HG03159 (cell line): ENCODE measurements at regions not wholly inside any gene's neighbourhood (a gene's known extent, or its start where the extent isn't known, plus 50 kb on each side); places are given as distances from the start of the nearest gene placed in this dataset.
"Not testable (repeated sequence)": the region's sequence is repeated elsewhere in the genome, so short reads cannot be mapped to it uniquely, and the experiment has no call there.

ENCODE experiments used
- ATAC-seq: cut with Tn5 transposase; IDR thresholded peaks from one replicate; pipeline ENCODE4 v1.9.1; 2021; ENCODE audit warnings: mild to moderate bottlenecking, moderate library complexity; ENCODE audit not compliant: unreplicated experiment

DNA sequence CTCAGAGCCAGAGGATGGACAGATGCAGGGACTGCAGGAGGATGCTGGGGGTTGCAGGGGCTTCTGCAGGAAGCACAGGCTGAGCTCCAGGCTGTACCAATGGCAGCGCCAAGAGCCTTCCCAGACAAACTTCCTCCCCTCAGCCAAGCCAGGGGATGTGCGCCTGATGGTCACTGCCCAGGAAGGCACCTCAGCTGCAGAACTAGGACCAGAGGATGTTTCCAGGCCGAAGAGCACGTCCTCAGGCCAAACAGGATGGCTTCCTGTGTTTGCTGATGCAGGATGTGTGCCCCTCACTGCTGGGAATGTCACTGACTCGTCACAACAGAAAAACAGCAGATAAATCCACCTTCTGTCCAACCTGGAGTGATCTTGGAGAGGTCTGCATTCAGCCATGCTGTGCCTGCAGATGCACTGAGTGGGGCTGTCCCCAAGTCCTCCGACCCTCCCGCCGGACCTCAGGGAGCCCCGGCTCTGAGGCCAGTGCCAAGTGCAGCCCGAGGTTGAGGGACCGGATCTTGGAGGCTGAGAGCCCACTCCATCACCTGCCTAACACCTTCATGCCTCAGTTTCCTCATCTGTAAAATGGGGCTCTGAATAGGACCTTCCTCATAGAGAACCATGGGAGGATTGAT lies 152.5 kb upstream of the CHST15 start:
- ATAC-seq, result no peak

DNA sequence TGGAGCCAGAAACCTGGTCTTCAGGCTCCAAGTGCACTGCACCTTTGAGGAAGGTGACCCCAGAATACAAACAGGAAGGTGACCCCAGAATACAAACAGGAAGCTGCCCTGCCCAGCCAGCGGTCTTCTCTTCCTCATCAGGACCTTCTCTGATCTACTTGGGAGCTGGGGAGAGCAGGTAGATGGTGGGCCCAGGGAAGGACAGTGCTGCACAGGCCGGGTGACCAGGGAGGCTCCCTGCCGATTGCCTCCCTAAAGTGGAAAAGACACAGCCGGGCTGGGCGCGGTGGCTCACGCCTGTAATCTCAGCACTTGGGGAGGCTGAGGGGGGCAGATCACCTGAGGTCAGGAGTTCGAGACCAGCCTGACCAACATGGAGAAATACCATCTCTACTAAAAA lies 151.8 kb upstream of the CHST15 start:
- ATAC-seq, result no peak

DNA sequence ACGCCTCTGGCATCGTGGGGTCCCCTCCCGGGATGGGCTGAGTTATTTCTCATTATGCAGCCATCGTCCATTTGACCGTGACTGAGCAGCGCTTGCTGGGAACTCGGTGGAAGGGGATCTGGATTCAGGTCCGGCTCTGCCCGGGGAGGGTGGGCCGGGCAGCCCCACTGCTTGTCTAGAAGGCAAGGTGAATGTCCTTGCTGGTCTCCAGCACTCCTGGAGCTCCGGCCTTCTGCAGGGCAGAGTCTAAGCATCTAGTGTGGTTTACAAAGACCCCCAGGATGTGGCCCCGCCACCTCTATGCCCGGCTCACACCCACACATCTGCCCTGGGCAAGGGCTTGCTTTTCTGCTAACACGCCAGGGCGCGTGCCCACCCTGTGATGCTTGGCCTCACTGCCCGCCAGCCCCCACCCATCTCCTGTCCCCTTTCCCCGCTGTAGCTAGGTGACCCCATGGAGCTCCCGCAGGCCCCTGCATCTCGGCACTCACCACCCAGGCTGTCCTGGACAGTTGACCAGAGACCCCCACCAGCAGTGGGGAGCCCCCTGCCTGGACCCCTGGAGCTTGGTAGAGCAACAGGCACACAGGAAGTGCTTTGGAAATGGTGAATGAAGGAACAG lies 151.0 kb upstream of the CHST15 start:
- no peak for ATAC-seq

DNA sequence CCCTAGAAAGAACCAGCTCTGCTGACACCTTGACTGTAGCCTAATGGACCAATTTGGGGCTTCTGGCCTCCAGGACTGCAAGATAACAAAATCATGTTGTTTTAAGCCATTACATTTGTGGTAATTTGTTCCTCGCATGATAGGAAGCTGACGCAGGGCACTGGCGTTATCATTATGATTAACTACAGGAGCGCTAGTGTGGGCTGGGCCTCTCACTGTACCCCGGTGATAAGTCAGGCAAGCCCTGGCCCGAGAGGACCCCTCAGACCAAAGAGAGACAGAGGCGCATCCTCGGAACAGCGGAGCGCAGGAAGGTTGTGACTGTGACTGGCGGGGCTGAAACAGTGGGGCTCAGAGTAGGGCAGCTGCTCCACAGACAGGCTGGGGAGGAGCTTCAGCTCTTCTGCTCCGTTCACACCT lies 150.3 kb upstream of the CHST15 start:
- no peak for ATAC-seq

DNA sequence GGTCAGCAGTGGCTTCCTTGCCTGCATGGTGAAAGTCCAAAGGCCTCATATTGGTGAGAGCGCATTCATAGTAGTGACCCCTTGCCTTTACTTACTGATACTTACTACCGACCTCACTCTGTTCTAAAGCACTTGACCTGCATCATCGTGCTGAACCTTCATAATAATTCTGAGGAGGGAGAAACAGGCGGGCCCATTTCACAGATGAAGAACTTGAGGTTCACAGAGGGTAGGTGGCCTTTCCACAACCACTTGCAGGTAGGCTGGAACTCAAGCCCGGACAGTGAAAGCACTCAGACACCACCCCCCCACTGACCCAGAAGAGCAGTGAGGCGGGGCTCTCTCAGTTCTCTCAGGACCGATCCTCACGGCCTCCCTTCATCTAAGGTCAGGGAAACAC lies 149.4 kb upstream of the CHST15 start:
- ATAC-seq, result no peak

DNA sequence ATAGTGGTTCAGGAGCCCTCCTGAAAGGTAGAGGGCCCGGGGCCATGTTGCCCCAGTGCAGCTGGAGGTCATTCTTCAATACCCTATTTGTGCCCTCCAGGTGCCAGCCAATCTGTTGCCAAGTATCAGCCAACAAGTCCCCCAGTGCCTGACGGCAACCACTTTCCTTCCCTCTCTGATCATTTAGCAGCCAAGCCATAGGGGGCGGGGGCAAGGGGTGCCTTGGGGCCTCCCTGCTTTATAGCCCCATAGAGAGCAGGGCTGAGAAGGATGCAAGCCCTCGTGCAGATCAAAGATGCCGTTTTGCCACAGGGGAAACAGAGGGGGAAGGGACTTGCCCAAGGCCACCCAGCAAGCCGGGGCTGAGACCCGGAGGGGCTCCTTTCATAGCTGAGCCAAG lies 149.0 kb upstream of the CHST15 start:
- no peak for ATAC-seq

DNA sequence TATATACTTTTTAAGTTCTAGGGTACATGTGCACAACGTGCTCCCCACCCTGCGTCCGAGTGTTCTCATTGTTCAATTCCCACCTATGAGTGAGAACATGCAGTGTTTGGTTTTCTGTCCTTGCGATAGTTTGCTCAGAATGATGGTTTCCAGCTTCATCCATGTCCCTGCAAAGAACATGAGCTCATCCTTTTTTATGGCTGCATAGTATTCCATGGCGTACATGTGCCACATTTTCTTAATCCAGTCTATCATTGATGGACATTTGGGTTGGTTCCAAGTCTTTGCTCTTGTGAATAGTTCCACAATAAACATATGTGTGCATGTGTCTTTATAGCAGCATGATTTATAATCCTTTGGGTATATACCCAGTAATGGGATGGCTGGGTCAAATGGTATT lies 148.1 kb upstream of the CHST15 start:
- not testable (repeated sequence) for ATAC-seq

DNA sequence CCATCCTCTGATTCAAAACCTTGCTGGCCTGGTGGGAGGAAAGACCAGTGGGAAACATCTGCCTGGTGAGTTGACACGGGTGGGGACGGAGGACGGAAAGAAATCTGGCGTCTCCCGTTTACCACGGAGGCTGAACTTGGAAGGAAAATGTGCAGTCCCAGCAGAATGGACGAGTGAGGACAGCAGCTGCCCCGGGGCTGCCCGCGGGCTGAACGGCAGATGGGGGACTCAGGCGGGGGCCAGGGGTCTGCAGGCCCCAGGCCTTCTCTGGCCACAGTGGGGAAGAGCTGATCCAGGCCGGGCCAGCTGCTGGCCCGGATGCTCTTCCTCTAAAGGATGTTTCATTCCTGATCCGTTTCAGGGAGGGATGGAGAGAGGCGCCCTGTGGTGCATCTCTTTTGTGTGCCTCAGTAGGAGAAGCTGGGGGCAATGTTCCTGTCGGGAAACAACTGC lies 147.5 kb upstream of the CHST15 start:
- ATAC-seq, result no peak

DNA sequence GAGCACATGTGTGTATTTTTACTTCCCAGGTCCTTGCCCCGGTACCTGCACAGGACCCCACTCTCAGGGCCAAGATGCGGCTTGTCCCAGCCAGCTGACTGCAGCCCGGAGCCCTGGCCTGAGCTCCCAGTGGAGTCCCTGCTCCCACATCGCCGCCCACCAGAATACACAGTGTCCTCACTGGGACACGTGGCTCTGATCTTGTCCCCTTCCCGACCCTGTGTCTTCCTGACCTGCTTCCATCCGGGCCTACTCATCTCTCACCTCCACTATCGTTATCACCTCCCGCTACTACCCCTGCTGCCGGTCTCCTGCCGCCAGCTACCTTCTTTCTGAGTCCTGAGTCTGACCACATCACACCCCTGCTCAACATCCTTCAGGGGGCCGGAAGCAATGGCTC lies 146.3 kb upstream of the CHST15 start:
- ATAC-seq, result no peak

DNA sequence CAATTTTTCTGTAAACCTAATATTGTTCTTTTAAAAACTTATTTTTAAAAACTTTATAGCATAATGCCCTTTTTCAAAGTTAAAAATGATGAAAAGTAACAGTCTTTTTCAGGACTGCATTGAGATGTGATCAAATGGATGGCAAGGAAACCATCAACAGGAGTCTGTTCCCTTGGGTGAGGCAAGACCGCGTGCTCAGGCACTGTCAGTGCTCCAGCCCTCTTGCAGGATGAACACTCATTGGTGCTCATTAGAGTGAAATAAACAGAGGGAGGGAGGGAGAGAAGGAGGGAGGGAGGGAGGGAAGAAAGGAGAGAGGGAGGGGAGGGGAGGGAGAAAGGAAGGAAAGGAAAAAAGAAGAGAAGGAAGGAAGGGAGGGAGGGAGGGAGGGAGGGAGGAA lies 145.7 kb upstream of the CHST15 start:
- ATAC-seq, result no peak

DNA sequence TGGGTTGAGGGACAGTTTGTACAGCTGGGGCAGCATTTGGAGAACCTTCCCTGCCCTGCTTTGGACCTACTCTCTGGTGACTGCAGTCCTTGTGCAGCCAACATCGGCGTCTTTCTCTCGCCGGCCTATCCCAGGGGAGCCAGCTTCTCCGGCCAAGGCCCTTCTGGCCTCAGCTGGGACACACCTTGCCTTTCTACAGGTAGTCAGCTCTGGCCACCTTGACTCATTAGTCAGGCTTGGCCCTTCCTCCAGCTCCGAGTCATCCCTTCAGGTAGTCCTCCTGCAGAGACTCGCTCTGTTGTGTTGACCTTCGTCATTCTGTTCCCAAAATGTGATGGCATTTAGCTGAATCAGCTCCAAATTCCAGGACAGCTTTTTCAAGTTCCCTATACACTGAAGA lies 145.0 kb upstream of the CHST15 start:
- ATAC-seq, result no peak

DNA sequence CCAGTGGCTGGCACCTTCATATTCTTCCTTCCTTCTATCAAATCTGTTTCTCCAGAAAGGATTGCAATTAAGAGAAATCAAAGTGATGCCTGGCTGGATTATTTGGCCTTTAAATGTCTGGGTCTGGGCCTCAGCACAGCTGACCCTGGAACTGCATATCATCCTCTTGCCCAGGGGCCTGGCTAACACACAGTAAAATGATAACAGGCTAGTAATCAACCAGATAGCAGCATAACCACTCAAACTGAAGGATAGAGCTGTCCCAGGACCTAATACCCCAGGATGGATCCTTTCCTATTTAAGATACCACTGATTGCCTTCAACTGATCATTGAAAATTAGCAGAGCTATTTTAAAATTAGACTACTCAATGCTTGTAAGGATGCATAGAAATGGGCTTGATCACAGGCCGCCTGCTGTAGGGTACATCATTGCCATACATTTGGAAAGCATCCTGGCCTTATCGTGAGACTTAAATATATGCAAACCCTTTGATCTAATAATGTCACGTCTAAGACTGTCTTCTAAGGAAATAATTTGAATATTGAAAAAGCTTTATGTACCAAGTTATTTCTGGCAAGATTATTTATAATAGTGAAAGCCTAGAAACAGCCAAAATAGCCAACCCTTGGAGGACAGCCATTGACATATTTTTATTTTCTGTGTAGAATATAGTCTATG lies 144.0 kb upstream of the CHST15 start:
- no peak for ATAC-seq

DNA sequence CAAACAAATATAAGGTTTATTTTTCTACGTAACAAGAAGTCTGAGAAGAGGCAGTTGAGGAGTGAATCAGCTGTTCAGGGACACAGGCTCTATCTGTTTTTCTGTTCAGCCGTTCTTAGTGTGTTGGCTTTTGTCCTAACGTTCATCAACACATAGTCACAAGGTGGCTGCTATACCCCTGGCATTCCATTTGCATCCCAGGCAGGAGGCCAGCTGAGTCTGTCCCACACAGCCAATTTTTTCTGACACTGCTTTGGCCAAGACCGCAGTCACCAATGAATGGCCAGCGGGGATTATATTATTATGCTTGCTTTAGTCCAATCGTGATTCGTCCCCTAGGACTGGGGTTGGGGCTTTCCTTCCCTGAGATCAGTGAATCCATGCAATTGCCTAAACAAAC lies 143.4 kb upstream of the CHST15 start:
- no peak for ATAC-seq

DNA sequence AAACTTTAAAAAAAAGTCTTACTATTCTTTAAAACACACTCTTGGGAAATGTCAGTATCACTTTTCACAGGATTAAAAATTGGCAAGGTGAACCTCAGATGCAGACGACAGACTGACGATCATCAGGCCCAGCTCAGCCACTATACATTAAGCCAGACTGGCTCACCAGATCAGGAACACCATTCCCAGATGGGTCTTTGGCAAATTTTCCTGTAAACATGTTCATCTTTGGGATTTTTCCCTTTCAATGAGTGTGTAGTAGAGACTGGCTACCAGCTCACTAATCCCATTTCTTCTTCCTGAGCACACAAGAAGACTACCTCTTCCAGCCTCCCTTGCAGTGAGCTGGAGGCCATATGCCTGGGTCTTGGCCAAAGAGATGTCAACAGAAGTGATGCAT lies 142.7 kb upstream of the CHST15 start:
- no peak for ATAC-seq

DNA sequence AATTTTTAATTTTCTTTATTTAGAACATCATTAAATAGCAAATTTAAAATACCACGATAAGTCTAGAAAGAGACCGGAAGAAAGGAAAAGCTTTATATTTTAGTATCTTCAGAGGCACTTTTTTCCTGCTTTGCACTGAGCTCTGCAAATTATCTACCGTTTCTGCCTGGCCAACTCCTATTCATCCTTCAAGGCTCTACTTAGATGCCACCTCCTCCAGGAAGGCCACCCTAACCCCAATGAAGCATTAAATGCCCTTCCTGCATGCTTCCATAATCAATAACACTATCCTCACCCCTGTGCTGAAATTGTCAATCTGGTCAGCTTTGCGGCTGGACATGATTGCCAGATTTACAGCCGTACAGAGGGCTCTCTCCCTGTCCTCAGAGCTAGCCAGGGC lies 141.8 kb upstream of the CHST15 start:
- ATAC-seq, result no peak

DNA sequence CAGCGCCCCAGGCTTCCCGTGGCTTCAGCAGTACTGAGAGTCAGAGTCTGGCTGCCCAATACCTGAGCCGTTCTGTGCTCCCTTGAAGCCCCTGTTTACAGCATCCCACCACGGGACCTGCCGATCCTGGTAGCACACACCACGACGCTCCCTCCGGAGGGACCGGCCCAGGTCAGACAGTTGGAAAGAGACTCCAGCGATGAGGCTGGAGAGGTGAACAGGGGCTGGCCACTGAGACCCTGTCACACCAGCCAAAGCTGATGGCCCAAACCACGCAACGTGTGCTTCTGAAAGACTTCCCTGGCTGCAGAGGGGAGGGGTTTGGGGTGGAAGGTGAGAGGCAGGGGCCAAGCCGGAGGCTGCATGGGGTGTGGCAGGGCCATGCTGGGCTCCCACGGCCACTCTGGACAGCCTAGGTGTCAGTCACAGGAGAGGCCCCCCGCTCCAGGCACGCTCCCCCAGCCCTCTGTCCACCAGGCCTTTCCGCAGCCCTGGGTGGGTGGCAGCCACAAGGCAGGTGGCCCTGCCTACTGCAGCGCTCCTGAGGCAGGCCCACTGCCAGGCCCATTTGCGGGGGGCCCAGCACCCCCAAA lies 140.2 kb upstream of the CHST15 start:
- ATAC-seq, result no peak

DNA sequence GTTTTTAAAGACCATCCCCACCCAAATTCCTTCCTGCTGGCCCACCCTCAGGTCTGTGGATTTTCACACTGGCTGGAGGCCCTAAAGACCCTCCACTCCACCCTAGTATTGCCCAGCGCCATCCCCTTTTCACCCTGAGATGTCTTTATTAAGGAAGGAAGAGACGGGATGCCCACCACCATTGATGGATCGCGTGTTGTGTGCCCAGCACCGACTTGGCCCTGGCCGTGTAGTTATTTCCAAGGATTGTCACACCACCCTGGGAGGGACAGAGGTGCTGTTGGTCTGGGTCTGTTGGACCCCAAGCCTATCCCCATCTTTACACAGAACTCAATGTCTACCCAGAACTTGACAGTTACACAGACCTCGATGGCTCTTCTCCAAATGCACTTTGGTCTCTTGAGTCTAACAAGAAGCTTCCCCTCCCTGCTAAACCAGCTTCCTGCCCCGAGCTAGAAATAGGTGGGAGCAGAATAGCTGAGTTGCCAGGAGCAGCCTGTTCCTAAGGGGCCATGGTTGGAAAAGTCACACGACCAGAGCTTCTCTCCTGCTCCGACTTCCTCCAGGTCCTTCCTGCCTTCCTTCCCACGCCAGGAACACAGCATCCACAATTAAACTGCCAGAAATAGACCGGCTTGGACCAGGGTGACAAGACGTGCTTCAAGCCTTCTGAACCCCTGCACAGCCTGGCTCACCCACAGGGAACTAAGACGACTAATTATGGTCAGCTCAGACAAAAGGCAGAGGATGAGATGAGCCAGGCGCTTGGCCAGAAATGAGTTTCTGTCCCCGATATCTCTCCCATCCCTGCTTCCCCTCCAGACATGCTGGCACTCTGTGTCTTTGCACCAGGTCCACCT lies 139.5 kb upstream of the CHST15 start:
- no peak for ATAC-seq

DNA sequence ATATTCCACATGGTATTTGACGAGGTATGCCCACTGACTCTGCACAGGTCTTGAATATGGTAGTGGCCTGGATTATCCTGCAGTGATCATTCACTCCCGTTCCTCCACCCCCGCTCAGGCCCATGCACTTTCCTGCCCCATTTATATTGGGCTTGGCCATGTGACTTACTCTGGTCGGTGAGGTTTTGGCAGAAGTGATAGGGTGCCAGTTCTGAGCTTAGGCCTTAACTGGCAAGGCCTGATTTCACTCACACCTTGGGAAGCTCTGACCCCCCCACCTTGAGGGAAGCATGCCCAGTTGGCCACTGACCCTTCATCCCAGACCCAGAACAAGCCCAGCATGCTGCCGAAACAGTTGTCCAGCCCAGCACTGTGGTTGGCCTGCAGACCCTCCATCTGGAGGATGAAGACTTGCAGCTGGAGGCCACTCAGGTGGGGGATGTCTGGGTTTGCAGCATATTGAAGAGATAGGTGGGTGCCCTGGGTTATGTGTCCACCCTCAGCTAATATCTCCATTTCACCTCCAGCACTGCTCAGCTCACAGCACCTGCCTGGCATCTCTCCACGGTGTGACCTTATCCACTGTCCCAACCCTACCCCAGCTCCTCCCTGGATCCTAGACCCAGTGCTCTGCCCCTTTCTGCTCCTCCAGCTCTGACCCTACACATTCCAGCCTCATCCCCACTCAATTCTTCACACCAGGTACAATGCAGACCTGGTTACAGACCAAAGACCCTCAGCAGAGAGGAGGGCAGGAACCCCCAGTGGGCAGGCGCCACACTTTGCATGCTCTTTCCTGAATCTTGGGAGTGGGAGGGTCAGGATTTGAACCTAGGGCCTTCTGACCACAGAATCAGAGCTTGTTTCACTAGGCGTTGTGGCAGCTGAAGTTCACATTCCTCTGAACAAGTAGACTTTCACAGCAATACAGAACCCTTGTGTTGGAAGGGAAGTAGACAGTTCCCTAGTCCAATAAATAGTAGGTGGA lies 138.1 kb upstream of the CHST15 start:
- ATAC-seq, result no peak

DNA sequence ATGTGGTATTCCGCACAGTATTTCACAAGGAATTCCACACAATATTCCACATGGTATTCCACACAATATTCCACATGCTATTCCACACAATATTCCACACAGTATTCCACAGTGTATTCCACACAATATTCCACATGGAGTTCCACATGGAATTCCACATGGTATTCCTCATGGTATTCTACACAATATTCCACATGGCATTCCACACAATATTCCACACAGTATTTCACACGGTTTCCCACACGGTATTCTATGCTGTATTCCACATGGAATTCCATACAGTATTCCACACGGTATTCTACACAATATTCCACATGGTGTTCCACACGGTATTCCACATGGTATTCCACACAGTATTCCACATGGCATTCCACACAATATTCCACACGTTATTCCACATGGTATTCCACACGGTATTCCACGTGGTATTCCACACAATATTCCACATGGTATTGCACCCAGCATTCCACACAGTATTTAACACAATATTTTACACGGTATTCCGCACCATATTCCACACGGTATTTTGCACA lies 137.3 kb upstream of the CHST15 start:
- no peak for ATAC-seq
